Fibroblast of pulmonary artery (primary cell): ENCODE measurements at regions not wholly inside any gene's neighbourhood (a gene's known extent, or its start where the extent isn't known, plus 50 kb on each side); places are given as distances from the start of the nearest gene placed in this dataset.

Source experiments
- DNase-seq: peaks from one replicate; pipeline ENCODE4 v3.0.0-alpha.2; 2010; ENCODE audit warnings: low read depth
- H3K4me3 ChIP-seq: replicated peaks from 2 replicates; pipeline ENCODE4 v1.5.1; 2011; ENCODE audit warnings: low read depth, mild to moderate bottlenecking, control low read depth, low read length, moderate library complexity
- TF ChIP-seq, protein P1 (sequence below): IDR thresholded peaks from 2 replicates; pipeline ENCODE4 v1.5.1; 2011; ENCODE audit warnings: mild to moderate bottlenecking, control low read depth, low read length, inconsistent platforms; ENCODE audit errors: missing control alignments

DNA sequence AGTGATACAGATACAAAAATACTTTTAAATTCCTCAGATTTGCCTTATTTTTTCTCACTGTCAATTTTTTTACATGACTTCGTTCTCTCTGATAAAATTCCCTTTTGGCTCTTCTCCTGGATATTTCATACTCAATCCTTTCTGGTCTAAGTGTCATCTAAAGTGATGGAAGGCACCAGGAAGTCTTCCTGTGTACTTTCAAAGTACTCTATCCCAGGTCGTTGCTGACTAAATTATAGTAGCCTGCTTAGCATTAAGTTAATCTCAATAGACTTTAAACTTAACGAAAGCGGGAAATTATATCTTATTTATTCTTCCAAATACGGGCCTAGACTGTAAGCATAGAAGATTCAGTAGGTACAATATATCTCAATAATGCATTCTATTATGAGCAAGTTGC is 67.8 kb downstream of the CASP12 start:
- no peak overlapping the region for H3K4me3 ChIP-seq
- TF ChIP-seq, protein P1, sequence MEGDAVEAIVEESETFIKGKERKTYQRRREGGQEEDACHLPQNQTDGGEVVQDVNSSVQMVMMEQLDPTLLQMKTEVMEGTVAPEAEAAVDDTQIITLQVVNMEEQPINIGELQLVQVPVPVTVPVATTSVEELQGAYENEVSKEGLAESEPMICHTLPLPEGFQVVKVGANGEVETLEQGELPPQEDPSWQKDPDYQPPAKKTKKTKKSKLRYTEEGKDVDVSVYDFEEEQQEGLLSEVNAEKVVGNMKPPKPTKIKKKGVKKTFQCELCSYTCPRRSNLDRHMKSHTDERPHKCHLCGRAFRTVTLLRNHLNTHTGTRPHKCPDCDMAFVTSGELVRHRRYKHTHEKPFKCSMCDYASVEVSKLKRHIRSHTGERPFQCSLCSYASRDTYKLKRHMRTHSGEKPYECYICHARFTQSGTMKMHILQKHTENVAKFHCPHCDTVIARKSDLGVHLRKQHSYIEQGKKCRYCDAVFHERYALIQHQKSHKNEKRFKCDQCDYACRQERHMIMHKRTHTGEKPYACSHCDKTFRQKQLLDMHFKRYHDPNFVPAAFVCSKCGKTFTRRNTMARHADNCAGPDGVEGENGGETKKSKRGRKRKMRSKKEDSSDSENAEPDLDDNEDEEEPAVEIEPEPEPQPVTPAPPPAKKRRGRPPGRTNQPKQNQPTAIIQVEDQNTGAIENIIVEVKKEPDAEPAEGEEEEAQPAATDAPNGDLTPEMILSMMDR, result no peak
- DNase-seq, result peak; percentile 4

DNA sequence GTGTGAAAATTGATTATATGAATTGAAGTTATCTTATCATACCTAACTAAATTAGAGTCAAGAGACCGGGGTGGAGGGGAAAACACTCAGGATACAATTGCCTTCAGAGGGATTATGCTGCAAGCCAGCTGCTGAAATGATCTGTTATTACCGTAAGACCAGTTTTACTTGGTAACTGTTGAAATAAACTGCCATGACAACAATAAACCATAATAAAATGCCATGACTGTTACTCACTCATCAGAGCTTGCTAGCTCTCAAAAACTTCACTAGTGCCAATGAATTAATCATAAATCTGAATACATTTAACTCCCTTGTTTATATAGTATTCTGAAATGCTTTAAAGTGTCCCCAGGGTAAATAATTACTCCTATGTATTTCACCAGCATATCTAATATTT is 68.2 kb downstream of the CASP12 start:
- TF ChIP-seq, protein P1, result no peak
- peak; percentile 79 for DNase-seq
- no peak overlapping the region for H3K4me3 ChIP-seq

DNA sequence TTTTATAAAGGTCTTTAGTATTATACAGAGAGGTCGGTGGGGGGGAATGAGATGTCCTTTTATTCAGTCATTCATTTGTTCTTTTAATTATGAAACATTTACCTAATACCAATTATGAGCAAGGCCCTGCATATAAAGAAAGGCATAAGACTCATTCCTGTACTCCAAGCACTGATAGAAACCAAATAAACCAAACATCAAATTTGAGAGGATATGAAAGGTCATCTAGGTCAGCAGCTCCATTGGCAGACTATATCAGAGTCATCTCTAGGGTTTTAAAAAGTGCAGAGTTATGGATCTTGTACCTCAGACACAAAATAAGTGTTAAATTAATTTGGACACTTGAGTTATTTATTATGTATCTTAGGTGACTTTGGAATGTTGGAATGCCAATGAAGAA is 71.5 kb downstream of the CASP12 start:
- no peak for DNase-seq
- no peak overlapping the region for H3K4me3 ChIP-seq
- TF ChIP-seq, protein P1, result no peak

DNA sequence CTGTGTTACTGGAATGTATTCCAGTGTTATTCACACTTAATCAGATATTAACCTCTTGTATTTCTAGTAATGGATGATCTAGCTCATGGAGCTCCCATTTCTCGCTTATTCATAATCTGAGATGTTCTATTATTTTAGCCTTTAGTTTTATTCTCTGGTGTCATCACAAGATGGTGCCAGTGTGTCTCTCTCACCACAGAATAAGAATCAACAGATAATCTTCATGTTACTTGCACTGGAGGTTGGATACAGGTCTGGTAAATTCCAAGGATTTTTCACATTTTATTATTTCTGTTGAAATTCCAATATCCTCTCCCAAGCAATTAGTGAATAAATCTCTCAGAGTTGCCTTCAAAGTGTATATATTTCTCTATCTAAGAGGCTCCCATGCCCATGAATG is 74.6 kb downstream of the CASP12 start:
- TF ChIP-seq, protein P1, result no peak
- DNase-seq, result no peak
- H3K4me3 ChIP-seq, result no peak overlapping the region

DNA sequence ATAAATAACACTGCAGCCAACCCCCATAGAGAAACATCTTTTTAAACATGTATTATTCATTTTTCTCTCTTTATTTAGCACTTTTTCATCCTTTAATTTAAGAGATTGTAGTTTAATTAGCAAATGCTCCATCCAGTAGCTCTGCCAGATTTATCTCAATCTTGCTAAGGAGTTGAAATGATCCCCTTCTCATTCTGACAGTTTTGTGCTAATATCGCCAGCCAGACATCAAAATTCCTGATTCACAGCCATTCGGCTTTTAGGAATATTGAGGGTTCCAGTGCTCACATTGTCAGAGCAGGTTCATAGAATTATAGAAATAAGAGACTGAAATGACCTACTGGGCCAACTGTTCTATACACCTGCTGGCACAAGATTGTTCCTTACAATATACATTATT is 77.8 kb downstream of the CASP12 start:
- no peak for DNase-seq
- TF ChIP-seq, protein P1, result no peak
- H3K4me3 ChIP-seq, result no peak overlapping the region

DNA sequence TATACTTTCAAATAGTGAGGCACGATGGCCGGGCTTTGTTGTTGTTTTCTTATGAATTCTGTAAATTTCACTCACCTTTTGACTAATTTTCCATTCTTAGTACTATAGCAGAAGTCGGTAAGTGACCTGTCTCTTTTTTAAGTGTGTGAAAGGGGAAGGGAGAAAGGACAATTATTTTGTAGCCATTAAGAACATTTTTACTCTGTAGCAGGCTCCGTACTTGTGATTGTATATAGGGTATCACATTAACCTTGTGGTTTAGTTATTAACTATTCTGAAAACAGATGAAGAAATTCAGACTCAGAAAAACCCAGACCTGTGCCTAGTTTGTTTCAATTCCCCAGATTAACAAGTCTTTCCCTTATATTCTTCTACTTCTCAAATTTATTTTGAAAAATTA is 78.7 kb downstream of the CASP12 start:
- DNase-seq, result no peak
- TF ChIP-seq, protein P1, result no peak
- H3K4me3 ChIP-seq, result no peak overlapping the region

DNA sequence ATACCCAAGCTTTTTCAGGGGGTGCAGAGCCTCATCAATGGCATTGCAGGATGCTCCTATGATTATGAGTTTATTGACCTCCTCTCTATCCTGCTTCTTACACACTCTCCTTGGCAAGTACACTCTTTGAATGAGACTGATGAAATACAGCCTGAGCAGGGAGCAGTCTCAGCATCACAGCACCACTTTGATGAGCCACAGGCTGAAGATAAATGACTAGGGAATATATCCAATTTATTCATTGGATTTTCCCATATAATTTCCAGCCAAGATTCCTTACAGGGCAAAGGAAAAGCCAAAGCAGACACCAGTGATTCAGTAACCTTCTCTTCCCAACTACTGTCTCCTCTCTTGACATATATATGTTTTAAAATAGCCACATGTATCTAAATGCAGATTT is 79.2 kb downstream of the CASP12 start:
- no peak for DNase-seq
- H3K4me3 ChIP-seq, result no peak overlapping the region
- TF ChIP-seq, protein P1, result no peak
